Activated naive CD8-positive, alpha-beta T cell treated with anti-CD3 and anti-CD28 coated beads, Interleukin-2, amount 10 ng/mL, durations not matched to agents 7 days and 5 days (primary cell): ENCODE measurements at regions not wholly inside any gene's neighbourhood (a gene's known extent, or its start where the extent isn't known, plus 50 kb on each side); places are given as distances from the start of the nearest gene placed in this dataset.

ENCODE experiments used
- ATAC-seq: fragments of 150-1000 bp; cut with Tn5 transposase; one replicate; pipeline ENCODE4 v1.10.0; 2021; ENCODE audit warnings: low read depth, moderate library complexity
- POLR2A ChIA-PET: fragments of 350-600 bp; sonication (Branson Sonifier 250); formaldehyde crosslinking; loops from one replicate; lab custom pipeline; 2021; ENCODE audit warnings: antibody characterized with exemption; lab: Charles Lee
- DNase-seq: peaks from one replicate; pipeline ENCODE4 v3.0.0; 2021
- H3K27ac Mint-ChIP-seq: one replicate; pipeline ENCODE4 v1.8.0; 2022; ENCODE audit warnings: mild to moderate bottlenecking, mixed read lengths
- H3K27me3 Mint-ChIP-seq: one replicate; pipeline ENCODE4 v1.8.0; 2022; ENCODE audit warnings: mild to moderate bottlenecking, moderate library complexity, mixed read lengths
- H3K36me3 Mint-ChIP-seq: one replicate; pipeline ENCODE4 v1.8.0; 2021; ENCODE audit warnings: mild to moderate bottlenecking, mixed read lengths
- H3K4me1 Mint-ChIP-seq: one replicate; pipeline ENCODE4 v1.8.0; 2021; ENCODE audit warnings: mixed read lengths
- H3K4me3 Mint-ChIP-seq: one replicate; pipeline ENCODE4 v1.8.0; 2022; ENCODE audit warnings: mild to moderate bottlenecking, moderate library complexity, mixed read lengths
- H3K9me3 Mint-ChIP-seq: one replicate; pipeline ENCODE4 v1.8.0; 2021; ENCODE audit warnings: mixed read lengths

GRCh38 chr2:10232096-10232815, 70.4 kb upstream of the HPCAL1 start:
- DNase-seq (peak; percentile 19), ATAC-seq (no peak)
- Mint-ChIP-seq H3K4me1 (peaks cover 7% of the 10 kb centered on the region), H3K4me3 (no peak overlapping the region), H3K9me3 (peaks cover 10% of the 10 kb centered on the region), H3K27me3 (peaks cover 3% of the 10 kb centered on the region), H3K36me3 (no peaks in the 10 kb centered on the region), H3K27ac (no peak overlapping the region)
- POLR2A ChIA-PET: no interaction called here

- H3K27ac Mint-ChIP-seq: peak overlapping the region; percentile 19
Measured at GRCh38 chr2:10233131-10234012, 69.3 kb upstream of the HPCAL1 start.

GRCh38 chr2:10234013-10234306, 68.7 kb upstream of the HPCAL1 start:
- POLR2A ChIA-PET: no interaction called here
- no peak overlapping the region for H3K27ac Mint-ChIP-seq
- H3K36me3 Mint-ChIP-seq: no peaks in the 10 kb centered on the region
- no peak overlapping the region for H3K4me3 Mint-ChIP-seq
- peaks cover 7% of the 10 kb centered on the region for H3K4me1 Mint-ChIP-seq
- peaks cover 10% of the 10 kb centered on the region for H3K9me3 Mint-ChIP-seq
- DNase-seq (no peak), ATAC-seq (no peak)
- H3K27me3 Mint-ChIP-seq: peaks cover 3% of the 10 kb centered on the region

More at GRCh38 chr2:10233131-10234012, 69.3 kb upstream of the HPCAL1 start:
- ATAC-seq (no peak), DNase-seq (no peak)
- Mint-ChIP-seq H3K4me3 (no peak overlapping the region), H3K27me3 (peaks cover 3% of the 10 kb centered on the region), H3K36me3 (no peaks in the 10 kb centered on the region), H3K4me1 (peaks cover 7% of the 10 kb centered on the region), H3K9me3 (peaks cover 10% of the 10 kb centered on the region)
- POLR2A ChIA-PET: no interaction called here

GRCh38 chr2:10234409-10235094, 68.2 kb upstream of the HPCAL1 start:
- Mint-ChIP-seq H3K36me3 (no peaks in the 10 kb centered on the region), H3K27me3 (peaks cover 3% of the 10 kb centered on the region), H3K9me3 (peaks cover 10% of the 10 kb centered on the region), H3K27ac (no peak overlapping the region), H3K4me1 (peaks cover 7% of the 10 kb centered on the region), H3K4me3 (no peak overlapping the region)
- ATAC-seq (no peak), DNase-seq (no peak)
- POLR2A ChIA-PET: no interaction called here

GRCh38 chr2:10235099-10235908, 67.4 kb upstream of the HPCAL1 start:
- DNase-seq (no peak), ATAC-seq (no peak)
- H3K36me3 Mint-ChIP-seq: no peaks in the 10 kb centered on the region
- H3K27ac Mint-ChIP-seq: no peak overlapping the region
- H3K4me1 Mint-ChIP-seq: peaks cover 7% of the 10 kb centered on the region
- POLR2A ChIA-PET: no interaction called here
- peaks cover 3% of the 10 kb centered on the region for H3K27me3 Mint-ChIP-seq
- H3K4me3 Mint-ChIP-seq: no peak overlapping the region
- H3K9me3 Mint-ChIP-seq: peaks cover 10% of the 10 kb centered on the region

- Mint-ChIP-seq H3K27ac (no peak overlapping the region), H3K36me3 (no peaks in the 10 kb centered on the region), H3K9me3 (peaks cover 10% of the 10 kb centered on the region), H3K4me3 (no peak overlapping the region), H3K27me3 (peaks cover 2% of the 10 kb centered on the region), H3K4me1 (peaks cover 7% of the 10 kb centered on the region)
- POLR2A ChIA-PET: no interaction called here
- DNase-seq (no peak), ATAC-seq (no peak)
Measured at GRCh38 chr2:10235909-10236550, 66.7 kb upstream of the HPCAL1 start.

GRCh38 chr2:10236571-10237391, 65.9 kb upstream of the HPCAL1 start:
- ATAC-seq (no peak), DNase-seq (no peak)
- no peaks in the 10 kb centered on the region for H3K27me3 Mint-ChIP-seq
- peaks cover 10% of the 10 kb centered on the region for H3K9me3 Mint-ChIP-seq
- peaks cover 7% of the 10 kb centered on the region for H3K4me1 Mint-ChIP-seq
- H3K36me3 Mint-ChIP-seq: no peaks in the 10 kb centered on the region
- no peak overlapping the region for H3K4me3 Mint-ChIP-seq
- POLR2A ChIA-PET: no interaction called here
- H3K27ac Mint-ChIP-seq: no peak overlapping the region

GRCh38 chr2:10237392-10238321, 65.0 kb upstream of the HPCAL1 start:
- Mint-ChIP-seq H3K27me3 (no peaks in the 10 kb centered on the region), H3K9me3 (peaks cover 10% of the 10 kb centered on the region), H3K36me3 (no peaks in the 10 kb centered on the region), H3K4me3 (no peak overlapping the region), H3K4me1 (peaks cover 7% of the 10 kb centered on the region), H3K27ac (no peak overlapping the region)
- DNase-seq (no peak), ATAC-seq (no peak)
- POLR2A ChIA-PET: no interaction called here

- Mint-ChIP-seq H3K9me3 (peaks cover 5% of the 10 kb centered on the region), H3K36me3 (no peaks in the 10 kb centered on the region), H3K27ac (no peak overlapping the region), H3K27me3 (no peaks in the 10 kb centered on the region), H3K4me1 (peaks cover 3% of the 10 kb centered on the region), H3K4me3 (no peak overlapping the region)
- POLR2A ChIA-PET: no interaction called here
- ATAC-seq: no peak
- DNase-seq: no peak
Measured at GRCh38 chr2:10238396-10238795, 64.3 kb upstream of the HPCAL1 start.

GRCh38 chr2:10238991-10239485, 63.7 kb upstream of the HPCAL1 start:
- H3K36me3 Mint-ChIP-seq: no peaks in the 10 kb centered on the region
- no peaks in the 10 kb centered on the region for H3K27me3 Mint-ChIP-seq
- H3K9me3 Mint-ChIP-seq: no peaks in the 10 kb centered on the region
- POLR2A ChIA-PET: no interaction called here
- no peak for DNase-seq
- ATAC-seq: no peak
- no peak overlapping the region for H3K4me3 Mint-ChIP-seq
- no peak overlapping the region for H3K27ac Mint-ChIP-seq
- peaks cover 3% of the 10 kb centered on the region for H3K4me1 Mint-ChIP-seq

GRCh38 chr2:10239561-10239967, 63.1 kb upstream of the HPCAL1 start:
- Mint-ChIP-seq H3K27me3 (no peaks in the 10 kb centered on the region), H3K4me3 (no peak overlapping the region), H3K36me3 (no peaks in the 10 kb centered on the region), H3K27ac (no peak overlapping the region), H3K4me1 (peaks cover 3% of the 10 kb centered on the region), H3K9me3 (no peaks in the 10 kb centered on the region)
- ATAC-seq (no peak), DNase-seq (no peak)
- POLR2A ChIA-PET: no interaction called here
